Left renal cortex interstitium (tissue), 4 donors: ENCODE measurements at regions not wholly inside any gene's neighbourhood (a gene's known extent, or its start where the extent isn't known, plus 50 kb on each side); places are given as distances from the start of the nearest gene placed in this dataset.

Experiments
- DNase-seq, 4 donors: peaks; one replicate each; pipeline ENCODE4 v3.0.0-alpha.2; 2013; ENCODE audit warnings: low read depth in 4 of 4, low spot score in 2 of 4, missing footprints in 1 of 4

GRCh38 chr1:57959531-57960241 lies 535.8 kb upstream of the DAB1 start:
- DNase-seq, result no peak

- DNase-seq, result no peak
Observed at GRCh38 chr1:57957576-57957975, 533.7 kb upstream of the DAB1 start.

GRCh38 chr1:57951390-57951789 lies 527.5 kb upstream of the DAB1 start:
- no peak for DNase-seq

- no peak for DNase-seq
Observed at GRCh38 chr1:57949168-57949567, 525.3 kb upstream of the DAB1 start.

DNA sequence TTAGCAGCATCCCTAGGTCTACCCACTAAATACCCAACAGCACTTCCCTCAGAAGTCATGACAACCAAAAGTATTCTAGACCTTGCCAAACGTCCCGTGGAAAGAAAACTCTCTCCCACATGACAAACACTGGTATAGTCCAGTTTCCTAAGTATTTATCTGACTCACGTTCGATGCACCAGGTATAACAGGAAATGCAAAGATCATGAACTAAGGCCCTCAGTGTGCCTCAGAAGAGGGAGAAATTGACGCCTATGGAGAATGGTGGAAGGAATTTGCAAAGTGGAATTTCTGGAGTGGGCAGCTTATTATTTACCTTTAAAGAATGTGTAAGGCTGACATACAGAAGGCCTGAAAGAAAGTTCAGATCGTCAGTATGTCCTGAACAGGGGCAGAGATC lies 523.6 kb upstream of the DAB1 start:
- DNase-seq, result no peak

GRCh38 chr1:57945045-57945444 lies 521.2 kb upstream of the DAB1 start:
- no peak for DNase-seq

DNA sequence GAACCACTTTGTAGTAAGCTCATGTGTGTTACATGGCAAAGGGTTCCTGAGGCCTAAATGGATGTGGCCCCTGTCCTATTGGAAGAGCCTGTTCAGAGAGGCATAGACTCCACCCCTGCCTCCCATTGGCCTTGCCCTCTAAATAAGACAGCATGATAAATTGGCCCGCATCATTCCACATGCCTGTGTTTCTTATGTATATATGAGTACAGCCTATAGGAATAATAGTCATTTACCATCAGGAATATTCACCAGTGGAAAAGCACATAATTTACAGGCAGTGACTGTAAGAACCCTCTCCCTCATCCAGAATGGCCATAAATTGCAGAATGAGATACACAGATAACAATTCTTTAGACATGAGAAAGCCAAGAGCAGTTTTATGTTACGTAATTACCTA lies 519.5 kb upstream of the DAB1 start:
- no peak for DNase-seq

DNA sequence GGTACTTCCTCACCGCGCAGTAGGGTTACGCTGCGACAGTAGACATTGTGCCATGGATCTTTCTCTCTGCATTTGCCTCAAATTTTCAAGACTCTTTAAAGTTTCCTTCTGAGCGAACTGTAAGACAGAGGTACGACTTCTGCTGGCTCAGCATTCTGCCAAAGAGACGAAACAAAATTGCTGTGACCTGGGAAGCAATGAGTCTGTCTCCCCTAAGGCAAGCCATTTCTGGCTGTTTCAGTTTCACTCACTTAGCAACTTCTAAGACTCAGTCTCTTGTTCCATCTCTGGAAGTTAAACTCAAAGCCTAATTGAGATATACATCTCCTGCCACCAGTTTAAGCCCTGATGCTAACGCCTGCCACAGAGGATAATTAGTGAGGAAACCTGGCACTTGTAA lies 510.9 kb upstream of the DAB1 start:
- DNase-seq, result no peak

DNA sequence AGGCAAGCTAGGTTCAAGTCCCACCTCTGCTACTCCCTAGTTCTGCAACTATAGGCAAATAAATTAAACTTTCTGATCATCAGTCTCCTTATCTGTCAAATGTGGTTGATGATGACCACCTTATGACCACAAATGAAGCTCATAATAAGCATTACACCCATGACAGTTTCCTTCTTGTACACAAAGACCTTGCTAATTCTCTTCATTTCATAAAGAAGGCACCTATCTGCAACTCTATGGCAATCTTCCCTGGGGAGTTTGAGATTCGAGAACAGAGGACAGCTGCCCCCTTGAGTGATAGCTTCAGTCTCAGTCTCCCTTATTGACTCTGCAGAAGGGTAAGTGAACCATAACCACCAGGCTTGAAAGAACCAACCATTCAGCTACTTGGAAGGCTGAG lies 503.1 kb upstream of the DAB1 start:
- DNase-seq, result no peak

DNA sequence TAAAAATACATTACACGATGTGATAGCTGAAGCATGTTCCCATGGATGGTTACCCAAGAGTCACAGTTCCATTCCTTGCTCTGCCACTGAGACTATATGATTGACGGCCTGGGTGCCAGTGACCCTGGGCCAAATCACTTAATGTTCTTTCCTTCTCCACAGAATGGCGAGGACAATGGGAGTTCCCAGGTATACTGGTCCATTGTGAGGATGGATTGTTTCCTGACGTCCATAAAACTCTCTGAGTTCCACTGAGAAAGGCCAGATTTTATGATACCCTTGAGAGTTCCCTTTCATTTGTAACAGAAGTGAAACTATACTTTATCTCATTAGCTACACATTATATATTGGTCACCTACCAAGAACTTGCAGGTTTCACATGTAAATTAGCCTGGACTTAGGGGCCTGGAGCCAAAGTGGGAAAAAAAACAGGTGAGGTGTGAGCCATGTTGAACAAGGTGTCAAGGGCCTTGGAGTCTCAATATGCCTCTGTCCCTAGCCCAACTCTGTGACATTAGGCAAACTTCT lies 502.2 kb upstream of the DAB1 start:
- DNase-seq, result no peak

- no peak for DNase-seq
Observed at GRCh38 chr1:57925226-57925625, 501.4 kb upstream of the DAB1 start.

DNA sequence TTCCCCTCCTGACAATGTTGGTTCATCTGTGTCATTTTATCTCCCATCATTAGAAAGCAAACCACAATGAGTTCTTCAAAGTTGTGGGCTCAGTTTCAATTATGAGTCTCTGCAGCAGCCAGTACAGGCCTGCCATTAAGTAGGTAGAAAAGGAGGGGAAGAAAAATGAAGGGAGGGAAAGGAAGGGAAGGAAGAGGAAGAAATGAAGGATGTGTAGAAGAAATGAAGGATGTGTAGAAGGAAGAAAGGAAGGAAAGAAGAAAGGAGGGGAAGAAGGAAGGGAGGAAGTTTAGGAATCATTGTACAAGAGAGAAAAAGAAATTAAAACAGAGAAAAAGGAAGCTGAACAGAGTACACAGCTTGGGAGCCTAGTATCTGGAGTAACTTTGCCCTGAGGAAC lies 498.3 kb upstream of the DAB1 start:
- no peak for DNase-seq

DNA sequence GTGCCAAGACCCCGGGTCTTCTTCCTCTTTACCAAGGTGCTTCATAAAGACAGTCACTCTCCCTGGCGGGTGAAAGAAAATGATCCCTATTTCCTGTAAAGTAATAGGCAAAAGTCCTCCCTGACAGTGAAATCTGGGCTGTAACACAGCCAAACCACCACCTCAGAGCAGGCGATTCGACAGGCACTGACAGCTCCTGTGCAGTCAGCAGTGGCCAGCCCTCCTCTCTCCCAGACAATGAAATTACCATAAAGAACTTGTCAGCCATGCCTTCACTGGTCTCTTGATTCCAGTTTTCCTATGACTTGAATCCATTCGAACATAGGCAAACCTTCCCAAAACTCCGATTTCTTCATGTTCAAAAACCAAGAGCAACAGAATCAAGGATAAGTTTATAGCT lies 492.2 kb upstream of the DAB1 start:
- DNase-seq, result no peak

- DNase-seq, result no peak
Observed at GRCh38 chr1:57911427-57911826, 487.6 kb upstream of the DAB1 start.

DNA sequence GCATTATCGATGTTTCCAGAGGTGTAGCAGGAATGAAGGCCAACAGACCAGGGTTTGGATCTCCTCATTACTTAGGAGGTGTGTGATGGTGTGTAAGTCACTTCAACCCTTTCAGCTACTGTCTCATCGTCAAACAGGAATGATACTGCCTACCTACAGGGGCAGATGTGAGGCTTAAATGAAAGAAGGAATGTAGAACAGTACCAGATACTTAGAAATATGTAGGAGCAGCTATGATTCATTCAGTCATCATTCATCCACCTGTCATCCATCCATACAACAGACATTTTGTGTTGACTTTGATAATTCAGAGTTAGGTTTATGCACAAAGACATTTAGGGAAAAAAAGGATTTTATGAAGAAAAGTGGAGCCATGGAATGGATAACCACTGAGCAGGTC lies 486.9 kb upstream of the DAB1 start:
- no peak for DNase-seq

DNA sequence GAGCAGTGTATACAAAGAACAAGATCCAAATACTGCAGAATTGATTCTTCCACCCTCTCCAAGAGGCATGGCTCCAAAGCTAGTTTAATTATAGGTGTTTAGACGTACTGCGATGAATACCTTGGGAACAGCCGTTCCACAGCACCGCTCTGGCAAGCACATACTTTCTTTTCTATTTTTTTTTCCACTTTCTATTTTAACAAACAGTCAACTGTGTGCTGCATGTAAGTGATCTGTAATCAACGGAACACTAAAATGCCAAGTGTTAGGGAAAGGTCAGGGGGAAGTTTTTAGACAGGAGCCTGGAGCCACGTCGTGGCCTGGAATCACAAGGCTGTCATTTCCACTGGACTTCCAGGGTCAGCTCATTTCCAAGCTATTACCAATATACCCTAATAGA lies 486.4 kb upstream of the DAB1 start:
- DNase-seq, result no peak

GRCh38 chr1:57908147-57908890 lies 484.5 kb upstream of the DAB1 start:
- DNase-seq, result no peak

- no peak for DNase-seq
Observed at GRCh38 chr1:57901208-57901919, 477.5 kb upstream of the DAB1 start.

DNA sequence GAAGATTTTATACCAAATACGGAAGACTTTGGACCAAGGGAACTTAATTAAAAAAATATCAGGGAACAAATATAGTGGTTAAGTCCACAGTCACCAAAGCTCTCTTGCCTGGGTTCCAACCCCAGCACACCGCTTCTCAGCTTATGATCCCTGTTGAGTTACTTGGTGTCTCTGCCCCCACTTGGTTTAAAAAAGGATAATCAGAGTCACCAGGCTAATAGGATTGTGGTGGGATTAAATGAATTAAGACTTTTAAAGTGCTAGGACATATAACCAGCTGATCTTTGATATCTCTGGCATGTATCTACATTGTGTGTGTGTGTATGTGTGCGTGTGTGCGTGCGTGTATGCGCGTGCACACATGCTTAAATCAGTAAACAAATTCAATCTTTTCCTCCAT lies 474.7 kb upstream of the DAB1 start:
- no peak for DNase-seq

GRCh38 chr1:57897581-57897980 lies 473.7 kb upstream of the DAB1 start:
- DNase-seq, result no peak

DNA sequence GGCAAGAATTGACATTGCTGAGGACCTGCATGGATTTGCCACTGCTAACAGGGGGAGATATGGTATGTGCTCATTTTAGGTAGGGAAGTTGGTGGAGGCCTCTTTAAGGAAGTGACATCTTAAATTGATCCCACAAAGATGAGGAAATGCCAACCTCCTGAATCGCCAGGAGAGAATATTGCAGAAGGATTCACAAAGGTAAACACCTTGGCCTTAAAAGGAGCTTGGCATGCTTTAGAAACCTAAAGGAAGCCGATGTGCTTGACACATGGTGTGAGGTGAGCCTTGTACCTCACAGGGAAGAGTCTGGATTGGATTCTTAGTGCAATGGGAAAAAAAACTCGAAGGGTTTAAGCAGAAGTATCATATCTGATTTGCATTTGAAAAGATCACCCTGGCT lies 470.5 kb upstream of the DAB1 start:
- DNase-seq, result no peak
